DOHH2 (cell line): ENCODE measurements at regions not wholly inside any gene's neighbourhood (a gene's known extent, or its start where the extent isn't known, plus 50 kb on each side); places are given as distances from the start of the nearest gene placed in this dataset.

Source experiments
- H3F3A ChIP-seq: fragments of 200-600 bp; sonication (generic), shearing (Covaris generic); 2 replicates; pipeline ENCODE4 v1.6.0; 2016; ENCODE audit warnings: antibody characterized with exemption, mild to moderate bottlenecking; ENCODE audit not compliant: control insufficient read depth, insufficient read depth
- H3K27ac ChIP-seq: fragments of 200-600 bp; sonication (generic); 2 replicates; pipeline ENCODE4 v1.5.1; 2014; ENCODE audit warnings: low read depth, mild to moderate bottlenecking, low read length, moderate library complexity
- H3K27me3 ChIP-seq: fragments of 200-600 bp; sonication (generic); 2 replicates; pipeline ENCODE4 v1.6.1; 2014; ENCODE audit warnings: mild to moderate bottlenecking, low read length, mixed read lengths; ENCODE audit not compliant: control insufficient read depth
- H3K36me3 ChIP-seq: fragments of 200-600 bp; sonication (generic); 2 replicates; pipeline ENCODE4 v1.6.1; 2014; ENCODE audit warnings: mild to moderate bottlenecking, low read length, moderate library complexity, mixed read lengths; ENCODE audit not compliant: control insufficient read depth
- H3K4me1 ChIP-seq: fragments of 200-600 bp; sonication (generic); 2 replicates; pipeline ENCODE4 v1.6.1; 2014; ENCODE audit warnings: mild to moderate bottlenecking, low read length, mixed read lengths; ENCODE audit not compliant: control insufficient read depth
- H3K4me2 ChIP-seq: fragments of 200-600 bp; sonication (generic); 2 replicates; pipeline ENCODE4 v1.6.0; 2014; ENCODE audit warnings: mild to moderate bottlenecking, low read length, moderate library complexity
- H3K4me3 ChIP-seq: fragments of 200-600 bp; sonication (generic); 2 replicates; pipeline ENCODE4 v1.5.1; 2014; ENCODE audit warnings: mild to moderate bottlenecking, low read length, mixed read lengths
- H3K79me2 ChIP-seq: fragments of 200-600 bp; sonication (generic); 2 replicates; pipeline ENCODE4 v1.6.1; 2014; ENCODE audit warnings: mild to moderate bottlenecking, low read length, mixed read lengths; ENCODE audit not compliant: control insufficient read depth
- H3K9me2 ChIP-seq: fragments of 200-600 bp; sonication (generic); replicated peaks from 2 replicates; pipeline ENCODE4 v1.6.1; 2014; ENCODE audit warnings: mild to moderate bottlenecking, low read length, mixed read lengths; ENCODE audit not compliant: control insufficient read depth
- H3K9me3 ChIP-seq: fragments of 200-600 bp; sonication (generic); 2 replicates; pipeline ENCODE4 v1.6.1; 2014; ENCODE audit warnings: antibody characterized with exemption, low read length, mixed read lengths; ENCODE audit not compliant: control insufficient read depth, insufficient read depth
- H4K20me1 ChIP-seq: fragments of 200-600 bp; sonication (generic); 2 replicates; pipeline ENCODE4 v1.6.0; 2014; ENCODE audit warnings: low read depth, mild to moderate bottlenecking, antibody characterized with exemption, low read length, moderate library complexity; ENCODE audit not compliant: control insufficient read depth, insufficient read depth
- EZH2phosphoT487 ChIP-seq: fragments of 200-600 bp; sonication (generic); IDR thresholded peaks from 2 replicates; pipeline ENCODE4 v1.6.1; 2017; ENCODE audit warnings: borderline replicate concordance, mild to moderate bottlenecking, antibody characterized with exemption, low read length, moderate library complexity, mixed read lengths
- TF ChIP-seq, protein P1 (sequence below): fragments of 200-600 bp; sonication (generic); IDR thresholded peaks from one replicate; pipeline ENCODE4 v1.5.1; 2014; ENCODE audit warnings: antibody characterized with exemption, mild to moderate bottlenecking, low read depth, low read length; ENCODE audit not compliant: poor library complexity, severe bottlenecking

DNA sequence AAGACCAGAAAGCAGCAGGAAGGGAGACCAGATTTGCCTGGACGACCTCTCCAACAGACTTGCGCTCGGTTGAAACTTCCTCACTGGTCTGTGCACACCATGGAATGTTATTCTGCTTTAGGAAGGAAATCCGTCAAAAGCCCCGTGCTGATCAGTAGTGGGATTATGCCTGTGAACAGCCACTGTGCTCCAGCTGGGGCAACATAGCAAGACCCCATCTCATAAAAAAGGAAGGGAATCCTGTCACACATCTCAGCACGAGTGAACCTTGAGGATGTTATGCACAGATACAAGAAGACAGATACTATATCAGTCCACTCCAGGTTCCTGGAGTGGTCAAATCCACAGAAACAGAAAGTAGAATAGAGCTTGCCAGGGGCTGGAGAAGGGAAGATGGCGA is 86.9 kb upstream of the FOXC1 start:
- Histone ChIP-seq H3K9me2 (no peaks in the 10 kb centered on the region), H3K79me2 (no peaks in the 10 kb centered on the region), H3K4me2 (no peak overlapping the region), H3K27me3 (no peaks in the 10 kb centered on the region; the same call in 1 of the 2 replicates), H4K20me1 (no peaks in the 10 kb centered on the region), H3K4me1 (peaks cover 4% of the 10 kb centered on the region; the same call in 1 of the 2 replicates), H3K36me3 (no peaks in the 10 kb centered on the region), H3F3A (no peaks in the 10 kb centered on the region), H3K4me3 (no peak overlapping the region), H3K9me3 (no peaks in the 10 kb centered on the region), H3K27ac (no peak overlapping the region)
- no peak for TF ChIP-seq EZH2phosphoT487
- TF ChIP-seq, protein P1, sequence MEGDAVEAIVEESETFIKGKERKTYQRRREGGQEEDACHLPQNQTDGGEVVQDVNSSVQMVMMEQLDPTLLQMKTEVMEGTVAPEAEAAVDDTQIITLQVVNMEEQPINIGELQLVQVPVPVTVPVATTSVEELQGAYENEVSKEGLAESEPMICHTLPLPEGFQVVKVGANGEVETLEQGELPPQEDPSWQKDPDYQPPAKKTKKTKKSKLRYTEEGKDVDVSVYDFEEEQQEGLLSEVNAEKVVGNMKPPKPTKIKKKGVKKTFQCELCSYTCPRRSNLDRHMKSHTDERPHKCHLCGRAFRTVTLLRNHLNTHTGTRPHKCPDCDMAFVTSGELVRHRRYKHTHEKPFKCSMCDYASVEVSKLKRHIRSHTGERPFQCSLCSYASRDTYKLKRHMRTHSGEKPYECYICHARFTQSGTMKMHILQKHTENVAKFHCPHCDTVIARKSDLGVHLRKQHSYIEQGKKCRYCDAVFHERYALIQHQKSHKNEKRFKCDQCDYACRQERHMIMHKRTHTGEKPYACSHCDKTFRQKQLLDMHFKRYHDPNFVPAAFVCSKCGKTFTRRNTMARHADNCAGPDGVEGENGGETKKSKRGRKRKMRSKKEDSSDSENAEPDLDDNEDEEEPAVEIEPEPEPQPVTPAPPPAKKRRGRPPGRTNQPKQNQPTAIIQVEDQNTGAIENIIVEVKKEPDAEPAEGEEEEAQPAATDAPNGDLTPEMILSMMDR, result no peak

DNA sequence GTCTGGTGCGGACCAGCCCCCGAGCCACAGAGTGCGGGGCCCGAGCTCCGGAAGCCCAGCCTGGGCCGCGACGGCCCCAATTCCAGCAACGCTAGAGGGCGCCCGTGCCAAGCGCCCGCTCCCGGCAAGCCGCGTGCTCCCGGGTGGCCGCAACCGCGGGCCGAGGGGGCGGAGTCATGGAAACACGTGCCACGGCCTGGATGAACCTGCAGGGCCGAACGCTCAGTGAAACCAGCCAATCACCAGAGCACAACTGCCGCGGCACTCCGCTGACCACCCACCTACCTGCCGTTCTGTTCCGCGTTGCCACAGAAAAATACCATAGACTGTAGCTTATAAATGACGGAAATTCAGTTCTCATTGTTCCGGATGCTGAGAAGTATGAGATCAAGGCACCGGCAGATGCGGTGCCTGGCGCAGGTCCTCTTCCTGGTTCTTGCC is 85.7 kb upstream of the FOXC1 start:
- H3K4me2 ChIP-seq, result peak overlapping the region; percentile 34; the same call in 1 of the 2 replicates
- H3K27ac ChIP-seq, result no peak overlapping the region
- H3K79me2 ChIP-seq, result no peaks in the 10 kb centered on the region
- no peaks in the 10 kb centered on the region for H3K9me3 ChIP-seq
- no peaks in the 10 kb centered on the region for H3F3A ChIP-seq
- H4K20me1 ChIP-seq, result no peaks in the 10 kb centered on the region
- H3K27me3 ChIP-seq, result no peaks in the 10 kb centered on the region; the same call in 1 of the 2 replicates
- no peaks in the 10 kb centered on the region for H3K9me2 ChIP-seq
- H3K4me1 ChIP-seq, result peaks cover 4% of the 10 kb centered on the region; the same call in 1 of the 2 replicates
- peak overlapping the region; percentile 24; the same call in 1 of the 2 replicates for H3K4me3 ChIP-seq
- H3K36me3 ChIP-seq, result no peaks in the 10 kb centered on the region
- TF ChIP-seq, protein P1, result peak; percentile 57
- no peak for TF ChIP-seq EZH2phosphoT487

DNA sequence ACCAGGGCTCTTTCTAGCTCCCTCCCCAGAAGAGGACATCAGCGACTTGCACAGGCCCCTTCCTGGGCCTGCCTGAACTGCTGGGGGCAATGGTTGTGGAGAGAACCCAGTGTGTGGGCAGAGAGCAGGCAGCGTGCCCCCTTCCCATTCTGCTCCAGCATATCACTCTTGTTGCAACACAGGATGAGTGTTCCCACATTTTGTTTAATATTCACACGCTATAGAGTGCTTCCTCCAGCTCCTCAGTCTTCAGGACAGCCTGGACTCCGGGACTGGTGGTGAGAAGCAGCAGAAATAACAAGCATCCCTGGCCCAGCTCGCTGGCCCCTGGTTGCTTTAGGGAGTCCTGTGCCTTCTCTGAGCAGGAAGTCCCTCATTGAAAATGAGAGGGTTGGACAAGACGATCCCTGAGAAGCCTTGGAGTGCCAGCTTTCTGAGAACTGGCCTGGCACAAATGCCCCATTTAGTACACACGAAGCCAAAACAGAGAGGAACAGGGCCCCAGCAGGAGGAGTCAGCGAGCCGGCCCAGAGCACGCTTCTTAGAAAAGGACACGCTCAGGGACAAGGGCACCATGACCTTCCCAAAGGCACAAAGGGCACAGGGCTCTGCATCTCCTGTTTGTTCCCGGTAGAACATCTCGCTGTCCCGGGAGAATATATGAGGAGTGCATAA is 84.2 kb upstream of the FOXC1 start:
- Histone ChIP-seq H3K79me2 (no peaks in the 10 kb centered on the region), H3F3A (no peaks in the 10 kb centered on the region), H3K9me3 (no peaks in the 10 kb centered on the region), H3K36me3 (no peaks in the 10 kb centered on the region), H3K27ac (no peak overlapping the region), H3K27me3 (no peaks in the 10 kb centered on the region; the same call in 1 of the 2 replicates), H4K20me1 (no peaks in the 10 kb centered on the region), H3K4me1 (peaks cover 4% of the 10 kb centered on the region; the same call in 1 of the 2 replicates), H3K4me2 (no peak overlapping the region), H3K9me2 (no peaks in the 10 kb centered on the region), H3K4me3 (no peak overlapping the region)
- no peak for TF ChIP-seq EZH2phosphoT487
- TF ChIP-seq, protein P1, result no peak
